Spleen (tissue), 7 donors: ENCODE measurements at regions not wholly inside any gene's neighbourhood (a gene's known extent, or its start where the extent isn't known, plus 50 kb on each side); places are given as distances from the start of the nearest gene placed in this dataset.

Experiments used
- POLR2A ChIP-seq, 3 donors: fragments of 450-650 bp; IDR thresholded peaks; one replicate each; pipeline ENCODE4 v1.5.1; 2017; ENCODE audit warnings: antibody characterized with exemption in 3 of 3, mild to moderate bottlenecking in 1 of 3
- POLR2AphosphoS5 ChIP-seq, 3 donors: sonication (generic); formaldehyde crosslinking; IDR thresholded peaks; one replicate each; pipeline ENCODE4 v1.5.1; 2017; ENCODE audit warnings: antibody characterized with exemption in 3 of 3
- TF ChIP-seq, protein P1 (sequence below), 11 experiments: fragments of 200-600 bp in 7 of 11; fragments of 450-650 bp in 4 of 11; sonication (generic) in 4 of 11; IDR thresholded peaks in 8 of 11; conservative IDR thresholded peaks in 3 of 11; 1 replicate in 7 of 11; 2 replicates in 4 of 11; pipeline versions ENCODE4 v1.4.0 to v1.8.0; 2016 to 2021; ENCODE audit warnings: antibody characterized with exemption in 11 of 11, inconsistent platforms in 4 of 11, mild to moderate bottlenecking in 1 of 11
- donor health status: DM: no; HTN: no; CAD: no; lungs with moderate emphysema.
- donor health status: DM: no; HTN: no; CAD: no.
- donor health status: DM: no; HTN: no; CAD: no.

GRCh38 chr11:21987261-21987660 is 205.6 kb upstream of the ANO5 start:
- TF ChIP-seq, protein P1, sequence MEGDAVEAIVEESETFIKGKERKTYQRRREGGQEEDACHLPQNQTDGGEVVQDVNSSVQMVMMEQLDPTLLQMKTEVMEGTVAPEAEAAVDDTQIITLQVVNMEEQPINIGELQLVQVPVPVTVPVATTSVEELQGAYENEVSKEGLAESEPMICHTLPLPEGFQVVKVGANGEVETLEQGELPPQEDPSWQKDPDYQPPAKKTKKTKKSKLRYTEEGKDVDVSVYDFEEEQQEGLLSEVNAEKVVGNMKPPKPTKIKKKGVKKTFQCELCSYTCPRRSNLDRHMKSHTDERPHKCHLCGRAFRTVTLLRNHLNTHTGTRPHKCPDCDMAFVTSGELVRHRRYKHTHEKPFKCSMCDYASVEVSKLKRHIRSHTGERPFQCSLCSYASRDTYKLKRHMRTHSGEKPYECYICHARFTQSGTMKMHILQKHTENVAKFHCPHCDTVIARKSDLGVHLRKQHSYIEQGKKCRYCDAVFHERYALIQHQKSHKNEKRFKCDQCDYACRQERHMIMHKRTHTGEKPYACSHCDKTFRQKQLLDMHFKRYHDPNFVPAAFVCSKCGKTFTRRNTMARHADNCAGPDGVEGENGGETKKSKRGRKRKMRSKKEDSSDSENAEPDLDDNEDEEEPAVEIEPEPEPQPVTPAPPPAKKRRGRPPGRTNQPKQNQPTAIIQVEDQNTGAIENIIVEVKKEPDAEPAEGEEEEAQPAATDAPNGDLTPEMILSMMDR (IDR thresholded peaks at IDR 0.05 in 8 of 11, conservative IDR thresholded peaks at IDR 0.05 in 3 of 11): no peak
- no peak for TF ChIP-seq POLR2A (IDR thresholded peaks at IDR 0.05)
- TF ChIP-seq POLR2AphosphoS5 (IDR thresholded peaks at IDR 0.05): no peak
